ENCODE measurements at regions not wholly inside any gene's neighbourhood (a gene's known extent, or its start where the extent isn't known, plus 50 kb on each side); places are given as distances from the start of the nearest gene placed in this dataset.

GRCh38 chr16:58866935-58867334 lies 132.8 kb upstream of the GOT2 start:
- no peak for TF ChIP-seq CTCF (IDR thresholded peaks at IDR 0.05)
- TF ChIP-seq POLR2A (IDR thresholded peaks at IDR 0.05; ENCODE audit: low read depth): no peak
- TF ChIP-seq EP300 (IDR thresholded peaks at IDR 0.05): no peak
- TF ChIP-seq POLR2AphosphoS5 (IDR thresholded peaks at IDR 0.05): no peak
